Keratinocyte (primary cell): ENCODE measurements at regions not wholly inside any gene's neighbourhood (a gene's known extent, or its start where the extent isn't known, plus 50 kb on each side); places are given as distances from the start of the nearest gene placed in this dataset.

Experiments
- DNase-seq: peaks from one replicate; pipeline ENCODE4 v3.0.0-alpha.2; 2011; ENCODE audit warnings: low read depth, missing footprints, low spot score
- FAIRE-seq: peaks from 2 replicates; lab custom pipeline; 2011; peaks lifted over from hg19 to GRCh38; lab: Jason Lieb, UNC
- H2AFZ ChIP-seq: 2 replicates; pipeline ENCODE4 v1.6.0; 2012; ENCODE audit warnings: low read length, control low read depth, inconsistent platforms; ENCODE audit not compliant: control insufficient read depth
- H3K27ac ChIP-seq: 2 replicates; pipeline ENCODE4 v1.5.1; 2011; ENCODE audit warnings: low read length; ENCODE audit not compliant: control insufficient read depth, insufficient read depth
- H3K27me3 ChIP-seq: 3 replicates; pipeline ENCODE4 v1.6.0; 2011; ENCODE audit warnings: low read length; ENCODE audit not compliant: control insufficient read depth, insufficient read depth; ENCODE audit errors: extremely low read depth
- H3K36me3 ChIP-seq, 2 experiments: 2 replicates in 1 of 2; 3 replicates in 1 of 2; pipeline ENCODE4 v1.5.1; 2011; ENCODE audit warnings: low read length in 2 of 2, mild to moderate bottlenecking in 1 of 2; ENCODE audit not compliant: control insufficient read depth in 2 of 2, insufficient read depth in 2 of 2; ENCODE audit errors: extremely low read depth in 1 of 2
- H3K4me1 ChIP-seq: 3 replicates; pipeline ENCODE4 v1.5.1; 2011; ENCODE audit warnings: low read length; ENCODE audit not compliant: control insufficient read depth, insufficient read depth; ENCODE audit errors: extremely low read depth
- H3K4me2 ChIP-seq: 3 replicates; pipeline ENCODE4 v1.6.0; 2011; ENCODE audit warnings: low read depth, low read length; ENCODE audit not compliant: control insufficient read depth, insufficient read depth; ENCODE audit errors: extremely low read depth
- H3K4me3 ChIP-seq, 3 experiments: fragments of 200-600 bp in 1 of 3; sonication (generic) in 1 of 3; 2 replicates in 2 of 3; 3 replicates in 1 of 3; pipeline ENCODE4 v1.5.1; 2011 to 2016; ENCODE audit warnings: low read length in 3 of 3, mild to moderate bottlenecking in 3 of 3, control low read depth in 2 of 3, inconsistent platforms in 1 of 3, low read depth in 1 of 3, mixed read lengths in 1 of 3, mixed run types in 1 of 3, moderate library complexity in 1 of 3; ENCODE audit not compliant: control insufficient read depth in 2 of 3, insufficient read depth in 2 of 3; ENCODE audit errors: extremely low read depth in 1 of 3
- H3K79me2 ChIP-seq: 2 replicates; pipeline ENCODE4 v1.6.0; 2012; ENCODE audit warnings: low read length; ENCODE audit not compliant: control insufficient read depth, insufficient read depth
- H3K9ac ChIP-seq: 3 replicates; pipeline ENCODE4 v1.6.0; 2011; ENCODE audit warnings: low read length; ENCODE audit not compliant: control insufficient read depth, insufficient read depth; ENCODE audit errors: extremely low read depth
- H3K9me1 ChIP-seq: 3 replicates; pipeline ENCODE4 v1.6.0; 2011; ENCODE audit warnings: low read length; ENCODE audit not compliant: control insufficient read depth, insufficient read depth; ENCODE audit errors: extremely low read depth
- H3K9me3 ChIP-seq: 2 replicates; pipeline ENCODE4 v1.5.1; 2012; ENCODE audit warnings: low read depth, low read length; ENCODE audit not compliant: control insufficient read depth
- H4K20me1 ChIP-seq: 3 replicates; pipeline ENCODE4 v1.6.0; 2011; ENCODE audit warnings: low read length; ENCODE audit not compliant: control insufficient read depth, insufficient read depth; ENCODE audit errors: extremely low read depth
- EZH2 ChIP-seq: IDR thresholded peaks from one replicate; pipeline ENCODE4 v1.6.1; 2012; ENCODE audit warnings: inconsistent platforms, mild to moderate bottlenecking, low read length, moderate library complexity
- dilution Hi-C: fragments of 300-500 bp; cut with MboI; formaldehyde crosslinking; loops from one replicate; pipeline ENCODE4 v1.7.0; 2020; ENCODE audit warnings: low sequenced_read_pairs; ENCODE audit not compliant: extremely low pct_ligation_motif_present
- TF ChIP-seq, protein P1 (sequence below), 3 experiments: IDR thresholded peaks in 1 of 3; conservative IDR thresholded peaks in 1 of 3; optimal IDR thresholded peaks in 1 of 3; 2 replicates in 2 of 3; 3 replicates in 1 of 3; pipeline versions ENCODE3 to v1.5.1; 2011; ENCODE audit warnings: low read length in 3 of 3, mild to moderate bottlenecking in 3 of 3, moderate library complexity in 2 of 3, control low read depth in 1 of 3, inconsistent platforms in 1 of 3; ENCODE audit not compliant: insufficient read depth in 2 of 3; ENCODE audit errors: extremely low read depth in 1 of 3

DNA sequence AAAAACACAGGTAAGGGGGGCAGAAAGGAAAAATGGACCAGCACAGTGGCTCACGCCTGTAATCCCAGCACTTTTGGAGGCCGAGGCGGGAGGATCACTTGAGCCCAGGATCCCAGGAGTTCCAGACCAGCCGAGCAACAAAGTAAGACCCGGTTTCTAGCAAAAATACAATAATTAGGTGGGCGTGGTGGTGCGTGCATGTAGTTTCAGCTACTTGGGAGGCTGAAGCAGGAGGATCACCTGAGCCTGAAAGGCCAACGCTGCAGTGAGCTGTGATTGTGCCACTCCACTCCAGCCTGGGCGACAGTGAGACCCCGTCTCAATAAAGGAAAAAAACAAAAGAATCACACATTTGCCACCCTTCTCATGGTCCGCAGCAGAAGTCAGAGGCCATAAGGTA, 519.4 kb downstream of the BRD1 start:
- Histone ChIP-seq H3K4me2 (no peak overlapping the region), H2AFZ (no peak overlapping the region), H3K36me3 (no peaks in the 10 kb centered on the region), H4K20me1 (no peaks in the 10 kb centered on the region), H3K9me3 (peaks cover 11% of the 10 kb centered on the region), H3K27ac (no peak overlapping the region), H3K4me1 (no peaks in the 10 kb centered on the region), H3K27me3 (no peaks in the 10 kb centered on the region), H3K79me2 (no peaks in the 10 kb centered on the region), H3K9me1 (no peaks in the 10 kb centered on the region), H3K9ac (no peak overlapping the region), H3K4me3 (no peak overlapping the region)
- FAIRE-seq = no peak
- TF ChIP-seq EZH2 = no peak
- TF ChIP-seq, protein P1, sequence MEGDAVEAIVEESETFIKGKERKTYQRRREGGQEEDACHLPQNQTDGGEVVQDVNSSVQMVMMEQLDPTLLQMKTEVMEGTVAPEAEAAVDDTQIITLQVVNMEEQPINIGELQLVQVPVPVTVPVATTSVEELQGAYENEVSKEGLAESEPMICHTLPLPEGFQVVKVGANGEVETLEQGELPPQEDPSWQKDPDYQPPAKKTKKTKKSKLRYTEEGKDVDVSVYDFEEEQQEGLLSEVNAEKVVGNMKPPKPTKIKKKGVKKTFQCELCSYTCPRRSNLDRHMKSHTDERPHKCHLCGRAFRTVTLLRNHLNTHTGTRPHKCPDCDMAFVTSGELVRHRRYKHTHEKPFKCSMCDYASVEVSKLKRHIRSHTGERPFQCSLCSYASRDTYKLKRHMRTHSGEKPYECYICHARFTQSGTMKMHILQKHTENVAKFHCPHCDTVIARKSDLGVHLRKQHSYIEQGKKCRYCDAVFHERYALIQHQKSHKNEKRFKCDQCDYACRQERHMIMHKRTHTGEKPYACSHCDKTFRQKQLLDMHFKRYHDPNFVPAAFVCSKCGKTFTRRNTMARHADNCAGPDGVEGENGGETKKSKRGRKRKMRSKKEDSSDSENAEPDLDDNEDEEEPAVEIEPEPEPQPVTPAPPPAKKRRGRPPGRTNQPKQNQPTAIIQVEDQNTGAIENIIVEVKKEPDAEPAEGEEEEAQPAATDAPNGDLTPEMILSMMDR (optimal IDR thresholded peaks at IDR 0.05 in 1 of 3, IDR thresholded peaks at IDR 0.05 in 1 of 3, conservative IDR thresholded peaks at IDR 0.05 in 1 of 3; ENCODE audit: extremely low read depth in 1 of 3, insufficient read depth in 2 of 3, low read length in 3 of 3) = no peak
- DNase-seq = no peak
- dilution Hi-C loops = no loop called here

DNA sequence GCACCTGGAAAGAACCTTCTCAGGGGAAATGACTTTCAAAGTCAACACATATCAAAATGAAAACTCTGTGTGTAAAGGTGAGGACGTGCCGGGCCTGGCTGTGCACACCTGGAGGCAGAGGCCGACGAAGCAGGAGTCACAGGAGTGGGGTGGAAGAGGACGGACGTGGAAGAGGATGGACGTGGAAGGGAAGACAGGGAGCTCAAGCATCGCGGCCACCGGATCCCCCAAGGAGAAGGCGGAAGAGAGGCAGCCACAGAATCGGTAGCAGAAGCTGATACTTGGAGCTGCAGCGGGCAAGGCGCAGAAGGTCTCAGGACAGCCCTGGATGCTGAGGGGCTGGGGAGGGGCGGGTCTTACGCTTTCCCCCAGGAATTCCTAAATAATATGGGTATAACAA, 519.8 kb downstream of the BRD1 start:
- no peak overlapping the region for H3K4me2 ChIP-seq
- no peak overlapping the region for H3K27ac ChIP-seq
- TF ChIP-seq, protein P1 (optimal IDR thresholded peaks at IDR 0.05 in 1 of 3, IDR thresholded peaks at IDR 0.05 in 1 of 3, conservative IDR thresholded peaks at IDR 0.05 in 1 of 3; ENCODE audit: extremely low read depth in 1 of 3, insufficient read depth in 2 of 3, low read length in 3 of 3) = no peak
- TF ChIP-seq EZH2 = no peak
- dilution Hi-C loops = no loop called here
- no peak for FAIRE-seq
- H3K79me2 ChIP-seq = no peaks in the 10 kb centered on the region
- no peaks in the 10 kb centered on the region for H4K20me1 ChIP-seq
- H3K27me3 ChIP-seq = no peaks in the 10 kb centered on the region
- H3K4me3 ChIP-seq = no peak overlapping the region
- H3K9me3 ChIP-seq = peaks cover 11% of the 10 kb centered on the region
- no peak for DNase-seq
- no peaks in the 10 kb centered on the region for H3K36me3 ChIP-seq
- no peaks in the 10 kb centered on the region for H3K9me1 ChIP-seq
- H2AFZ ChIP-seq = no peak overlapping the region
- H3K4me1 ChIP-seq = no peaks in the 10 kb centered on the region
- no peak overlapping the region for H3K9ac ChIP-seq
